ENCODE measurements at regions not wholly inside any gene's neighbourhood (a gene's known extent, or its start where the extent isn't known, plus 50 kb on each side); places are given as distances from the start of the nearest gene placed in this dataset.

- no peak for DNase-seq (ENCODE audit: extremely low read depth in 1 of 2, low read depth in 1 of 2)
Measured at GRCh38 chr11:72525466-72525865, 91.1 kb upstream of the CLPB start.

- DNase-seq (ENCODE audit: extremely low read depth in 1 of 2, low read depth in 1 of 2): no peak
Measured at GRCh38 chr11:72524711-72525110, 90.4 kb upstream of the CLPB start.

GRCh38 chr11:72523991-72524390, 89.7 kb upstream of the CLPB start:
- DNase-seq (ENCODE audit: extremely low read depth in 1 of 2, low read depth in 1 of 2): no peak

- no peak for DNase-seq (ENCODE audit: extremely low read depth in 1 of 2, low read depth in 1 of 2)
Measured at GRCh38 chr11:72522186-72522585, 87.9 kb upstream of the CLPB start.

GRCh38 chr11:72521664-72522063, 87.3 kb upstream of the CLPB start:
- DNase-seq (ENCODE audit: extremely low read depth in 1 of 2, low read depth in 1 of 2): no peak

GRCh38 chr11:72520815-72521214, 86.5 kb upstream of the CLPB start:
- DNase-seq (ENCODE audit: extremely low read depth in 1 of 2, low read depth in 1 of 2): no peak

GRCh38 chr11:72519882-72520281, 85.6 kb upstream of the CLPB start:
- DNase-seq (ENCODE audit: extremely low read depth in 1 of 2, low read depth in 1 of 2): peak in 1 of 2 donors; percentile 1

- no peak for DNase-seq (ENCODE audit: extremely low read depth in 1 of 2, low read depth in 1 of 2)
Measured at GRCh38 chr11:72519220-72519881, 85.0 kb upstream of the CLPB start.

GRCh38 chr11:72514331-72514730, 80.0 kb upstream of the CLPB start:
- DNase-seq (ENCODE audit: extremely low read depth in 1 of 2, low read depth in 1 of 2): no peak

- no peak for DNase-seq (ENCODE audit: extremely low read depth in 1 of 2, low read depth in 1 of 2)
Measured at GRCh38 chr11:72513411-72513810, 79.1 kb upstream of the CLPB start.

GRCh38 chr11:72512956-72513355, 78.6 kb upstream of the CLPB start:
- no peak for DNase-seq (ENCODE audit: extremely low read depth in 1 of 2, low read depth in 1 of 2)

GRCh38 chr11:72511393-72512047, 77.2 kb upstream of the CLPB start:
- DNase-seq (ENCODE audit: extremely low read depth in 1 of 2, low read depth in 1 of 2): no peak

- DNase-seq (ENCODE audit: extremely low read depth in 1 of 2, low read depth in 1 of 2): no peak
Measured at GRCh38 chr11:72507050-72507449, 72.7 kb upstream of the CLPB start.

- DNase-seq (ENCODE audit: extremely low read depth in 1 of 2, low read depth in 1 of 2): no peak
Measured at GRCh38 chr11:72497731-72498130, 63.4 kb upstream of the CLPB start.

GRCh38 chr11:72494109-72494429, 59.7 kb upstream of the CLPB start:
- DNase-seq (ENCODE audit: extremely low read depth in 1 of 2, low read depth in 1 of 2): no peak

- no peak for DNase-seq (ENCODE audit: extremely low read depth in 1 of 2, low read depth in 1 of 2)
Measured at GRCh38 chr11:72493426-72494108, 59.2 kb upstream of the CLPB start.

- no peak for DNase-seq (ENCODE audit: extremely low read depth in 1 of 2, low read depth in 1 of 2)
Measured at GRCh38 chr11:72491001-72491400, 56.7 kb upstream of the CLPB start.
